ENCODE measurements at regions not wholly inside any gene's neighbourhood (a gene's known extent, or its start where the extent isn't known, plus 50 kb on each side); places are given as distances from the start of the nearest gene placed in this dataset.

GRCh38 chr10:60663850-60664249, 114.4 kb upstream of the CDK1 start:
- DNase-seq, result no peak

DNA sequence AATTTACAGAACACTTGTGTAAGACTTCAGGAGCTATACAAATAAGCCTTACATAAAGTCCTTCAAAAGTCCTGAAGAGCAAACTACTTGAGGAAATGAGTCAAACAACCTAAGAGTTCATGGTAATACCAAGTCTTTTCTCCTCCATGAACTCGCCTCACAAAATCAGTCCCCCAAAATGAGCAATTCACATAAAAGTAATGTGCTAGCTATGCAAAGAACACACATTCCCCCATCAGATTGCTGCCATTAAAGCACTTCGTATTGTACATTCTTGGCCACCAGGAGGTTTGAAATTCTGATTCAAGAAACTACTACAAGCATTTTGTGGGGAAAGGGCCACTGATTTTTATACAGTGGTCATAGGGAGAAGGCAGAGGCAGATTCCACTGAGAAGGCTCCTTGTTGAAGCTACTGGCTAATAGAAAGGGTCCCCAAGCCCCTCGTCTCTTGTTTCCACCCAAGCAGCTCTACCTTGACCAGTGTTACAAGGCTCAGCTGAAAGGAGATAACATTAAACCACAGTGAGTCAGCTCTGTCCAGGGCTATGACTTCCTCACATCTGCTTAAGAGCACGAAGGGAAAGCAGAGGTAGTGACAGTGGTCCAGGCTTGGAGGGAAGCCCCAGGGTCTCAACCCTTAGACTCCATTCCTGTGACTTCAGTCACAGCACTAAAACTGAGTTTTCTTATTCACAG, 115.2 kb upstream of the CDK1 start:
- no peak for DNase-seq

GRCh38 chr10:60661637-60662036, 116.6 kb upstream of the CDK1 start:
- DNase-seq, result no peak

- DNase-seq, result no peak
Observed at GRCh38 chr10:60660625-60661024, 117.7 kb upstream of the CDK1 start.

DNA sequence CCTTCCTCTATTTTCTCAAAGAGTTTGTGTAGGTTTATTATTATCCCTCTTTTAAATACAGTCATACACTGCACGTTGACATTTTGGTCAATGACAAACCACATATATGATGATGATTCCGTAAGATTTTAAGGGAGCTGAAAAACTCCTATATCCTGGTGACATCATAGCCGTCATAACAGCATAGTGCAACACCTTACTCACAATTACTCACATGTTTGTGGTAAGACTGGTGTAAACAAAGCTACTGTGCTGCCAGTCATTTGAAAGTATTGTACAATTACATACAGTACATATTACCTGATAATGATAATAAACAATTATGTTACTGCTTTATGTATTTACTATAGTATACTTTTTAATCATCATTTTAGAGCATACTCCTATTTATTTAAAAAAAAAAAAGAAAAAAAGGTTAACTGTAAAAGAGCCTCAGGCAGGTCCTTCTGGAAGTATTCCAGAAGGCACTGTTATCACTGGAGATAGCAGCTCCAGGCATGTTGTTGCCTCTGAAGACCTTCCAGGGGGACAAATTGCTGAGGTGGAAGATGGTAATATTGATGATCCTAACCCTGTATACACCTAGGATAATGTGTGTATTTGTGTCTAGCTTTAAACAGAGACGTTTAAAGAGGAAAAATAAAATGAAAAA, 123.3 kb upstream of the CDK1 start:
- no peak for DNase-seq

DNA sequence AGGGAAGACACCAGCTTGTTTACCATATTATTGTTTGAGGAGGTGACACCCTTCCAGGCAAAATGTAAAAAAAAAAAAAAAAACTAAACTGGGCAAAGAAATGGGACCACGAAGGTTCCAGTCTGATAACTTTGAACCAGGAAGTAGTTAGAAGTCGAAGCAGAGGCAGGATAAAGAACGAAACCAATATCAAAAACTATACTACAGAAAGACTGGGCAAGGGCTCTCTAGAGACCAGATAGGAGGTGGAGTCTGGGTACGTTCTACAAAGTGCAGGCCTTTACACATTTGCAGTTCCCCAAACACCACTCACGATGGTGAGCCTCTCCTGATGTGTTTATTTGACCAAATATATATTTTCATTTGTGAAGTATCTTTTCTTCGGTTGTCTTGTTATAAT, 125.7 kb upstream of the CDK1 start:
- DNase-seq, result no peak

GRCh38 chr10:60650378-60650800, 127.9 kb upstream of the CDK1 start:
- DNase-seq, result no peak

DNA sequence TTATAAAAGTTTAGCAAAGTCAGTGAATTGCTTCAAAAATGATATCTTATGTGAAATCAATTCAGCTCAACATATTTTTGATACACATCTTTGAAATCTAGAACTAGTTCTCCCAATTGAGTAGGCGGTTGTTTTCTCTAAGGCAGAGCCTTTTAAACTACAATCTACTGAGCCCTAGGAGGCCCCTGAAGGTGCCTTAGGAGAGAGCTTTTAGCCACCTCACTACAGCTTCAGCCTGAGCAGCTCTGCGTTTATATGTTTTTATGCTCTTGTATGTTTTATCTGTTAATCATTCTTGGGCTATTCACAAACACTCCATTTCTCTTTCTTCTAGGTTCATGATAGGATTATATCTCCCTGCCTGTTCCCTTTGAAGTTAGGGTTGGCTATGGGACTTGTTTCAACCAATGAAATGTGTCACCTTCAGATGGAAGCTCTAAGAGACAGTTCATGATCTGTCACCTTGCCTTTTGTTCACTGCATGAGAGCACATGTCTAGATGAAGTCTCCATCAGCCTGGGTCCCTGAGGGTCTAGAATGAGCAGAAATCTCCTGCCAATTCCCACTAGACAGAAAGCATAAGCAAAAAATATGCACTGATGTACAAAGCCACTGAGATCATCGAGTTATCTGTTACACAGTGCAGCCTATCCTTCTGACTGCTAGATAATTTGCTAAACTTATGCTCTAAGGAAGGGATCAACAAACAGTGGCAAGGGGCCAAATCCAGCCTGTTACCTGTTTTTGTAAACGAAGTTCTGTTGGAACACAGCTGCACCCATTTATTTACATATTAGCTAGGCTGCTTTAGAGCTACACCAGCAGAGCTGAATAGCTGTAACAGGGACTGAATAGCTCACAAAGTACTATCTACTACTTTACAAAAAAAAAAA, 128.5 kb upstream of the CDK1 start:
- no peak for DNase-seq

DNA sequence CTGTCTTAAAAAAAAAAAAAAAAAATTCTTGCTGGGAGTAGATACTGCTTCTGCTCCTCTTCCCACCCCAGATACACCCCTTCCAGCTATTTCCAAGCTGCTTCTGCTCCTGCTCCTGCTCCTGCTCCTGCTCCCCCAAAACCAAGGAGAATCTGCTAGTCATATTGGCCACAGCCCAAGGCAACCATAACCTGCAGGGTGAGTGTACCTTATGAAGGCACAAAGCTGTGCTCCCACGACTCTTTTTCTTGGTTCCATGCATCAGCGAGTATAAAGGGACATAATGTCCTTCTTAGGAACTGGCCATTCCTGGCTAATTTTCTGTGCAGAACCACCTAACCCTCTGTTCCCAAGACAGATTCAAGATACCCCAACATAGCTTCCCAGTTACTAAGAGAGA, 129.5 kb upstream of the CDK1 start:
- DNase-seq, result no peak

DNA sequence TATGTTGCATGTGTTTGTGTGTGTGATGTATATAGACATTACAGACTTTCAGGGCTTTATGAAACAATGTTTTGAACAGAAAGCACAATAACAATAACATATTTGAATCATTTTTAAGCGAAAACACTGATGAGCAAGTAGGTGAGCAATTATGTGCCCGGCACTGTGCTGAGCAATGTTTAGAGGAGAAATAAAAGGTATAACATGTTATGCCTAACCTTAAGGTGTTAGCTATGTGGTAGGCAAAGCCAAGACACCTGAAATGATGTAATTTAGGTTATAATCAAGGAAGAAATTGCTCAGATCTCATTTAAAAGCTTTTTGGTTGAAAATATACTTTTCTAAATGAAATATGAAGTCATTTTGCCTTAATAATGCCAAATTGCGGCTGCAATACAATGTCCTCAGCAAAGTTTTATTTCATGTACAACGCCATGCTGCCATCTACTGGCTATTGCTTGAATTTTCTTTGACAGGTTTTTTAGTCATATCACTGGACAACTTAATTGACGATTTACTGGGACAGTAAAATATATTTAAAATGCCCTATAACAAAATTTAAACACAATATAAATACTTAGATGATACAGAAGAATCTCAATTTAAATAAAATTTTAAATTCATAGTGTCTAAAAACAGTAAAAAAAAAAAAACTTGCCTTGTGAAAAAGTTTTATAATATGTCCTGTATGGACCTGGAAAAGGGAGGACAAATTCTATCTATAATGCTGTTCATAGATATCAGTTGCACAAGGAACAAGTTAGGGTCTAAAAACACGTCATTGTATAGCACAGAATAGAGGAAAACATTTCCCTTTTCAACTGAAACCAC, 131.1 kb upstream of the CDK1 start:
- DNase-seq, result no peak

- DNase-seq, result no peak
Observed at GRCh38 chr10:60645980-60646379, 132.3 kb upstream of the CDK1 start.

DNA sequence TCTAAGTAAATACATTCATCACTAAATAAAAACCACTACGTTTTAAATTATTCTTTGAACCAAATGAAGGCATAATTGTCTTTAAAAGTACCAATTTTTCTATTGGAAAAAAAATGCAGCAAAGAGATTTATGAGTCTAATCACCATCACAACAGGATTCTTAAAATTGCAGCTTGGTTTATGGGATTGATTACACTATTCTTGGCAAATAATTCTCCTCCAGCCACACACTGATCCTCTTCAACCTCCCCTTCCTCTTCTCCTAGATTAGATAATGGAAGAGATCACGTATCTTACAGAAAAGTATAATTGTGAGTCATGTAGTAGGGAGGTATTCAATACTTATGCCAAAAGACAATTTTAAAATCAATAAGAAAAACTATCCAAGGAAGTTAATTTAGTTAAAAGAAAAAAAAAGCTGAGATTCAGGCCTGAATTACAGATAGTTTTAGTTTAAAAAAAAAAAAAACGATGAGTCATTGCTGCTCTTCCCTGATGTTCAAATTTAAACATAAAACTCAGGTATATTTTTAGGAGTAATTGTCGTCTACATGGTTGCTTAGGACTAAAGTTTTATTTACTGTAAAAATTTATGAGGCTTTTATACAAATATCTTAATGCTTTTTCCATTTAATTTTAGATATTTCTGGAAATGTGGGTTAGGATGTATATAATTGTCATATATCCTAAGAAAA, 133.7 kb upstream of the CDK1 start:
- no peak for DNase-seq

GRCh38 chr10:60643874-60644273, 134.4 kb upstream of the CDK1 start:
- no peak for DNase-seq

GRCh38 chr10:60629332-60629731, 148.9 kb upstream of the CDK1 start:
- DNase-seq, result no peak

DNA sequence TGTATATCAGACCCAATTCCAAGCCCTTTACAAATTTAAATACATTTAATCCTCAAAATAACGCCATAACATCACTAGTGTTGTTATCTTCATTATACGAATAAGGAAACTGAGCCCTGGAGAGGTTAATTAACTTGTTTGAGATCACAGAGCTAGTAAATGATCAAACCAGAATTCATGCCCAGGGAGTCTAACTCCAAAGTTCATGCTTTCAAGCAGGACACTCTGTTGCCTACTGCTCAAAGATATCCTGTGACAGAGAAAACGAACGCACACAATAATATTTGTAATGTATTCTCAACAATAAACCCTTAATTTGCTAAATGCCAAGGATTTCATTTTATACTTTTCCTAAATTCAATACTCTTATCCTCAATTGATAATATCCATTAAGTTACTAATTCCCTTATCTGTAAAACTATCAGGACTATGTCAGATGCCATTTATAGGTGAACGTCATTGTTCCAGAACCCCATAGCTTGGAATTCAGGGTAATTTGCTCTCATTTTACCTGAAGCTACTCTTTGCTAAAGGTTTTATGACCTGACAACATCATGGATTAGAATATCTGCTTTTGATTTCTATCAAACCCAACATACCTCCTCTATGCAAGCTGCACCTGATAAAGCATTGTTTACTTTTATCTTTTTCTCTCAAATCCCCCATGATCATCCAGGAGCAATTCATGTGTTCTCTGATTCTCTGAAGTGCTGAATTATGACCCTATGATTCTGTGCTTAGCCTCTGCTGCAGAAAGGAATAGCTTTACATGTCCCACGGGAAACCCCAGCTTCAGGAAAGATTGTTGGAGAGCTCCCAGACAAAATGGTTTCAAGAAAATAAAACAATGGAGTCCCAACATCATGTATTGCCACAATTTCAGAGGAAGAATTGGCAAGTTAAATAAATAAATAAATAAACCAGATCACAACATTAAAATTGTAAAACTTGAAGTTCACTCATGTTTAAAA, 150.2 kb upstream of the CDK1 start:
- DNase-seq, result no peak

DNA sequence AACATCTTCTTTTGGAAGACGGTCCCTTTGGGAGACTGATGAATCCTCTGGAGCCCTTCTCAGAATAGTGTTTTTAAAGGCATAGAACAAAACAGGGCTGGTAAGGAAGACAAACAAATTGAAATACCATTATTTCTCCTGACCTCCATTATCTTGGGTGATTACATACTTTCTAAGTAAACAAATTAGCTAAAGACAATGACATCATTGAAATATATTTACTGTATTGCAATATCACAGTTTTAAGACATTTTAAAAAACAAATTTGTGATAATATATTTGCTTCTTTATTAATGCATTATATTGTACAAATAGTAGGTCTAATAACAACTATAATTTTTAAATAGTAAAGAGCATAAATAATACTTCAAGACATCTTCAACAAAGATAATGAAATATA, 152.2 kb upstream of the CDK1 start:
- DNase-seq, result no peak

GRCh38 chr10:60623627-60624026, 154.7 kb upstream of the CDK1 start:
- no peak for DNase-seq

DNA sequence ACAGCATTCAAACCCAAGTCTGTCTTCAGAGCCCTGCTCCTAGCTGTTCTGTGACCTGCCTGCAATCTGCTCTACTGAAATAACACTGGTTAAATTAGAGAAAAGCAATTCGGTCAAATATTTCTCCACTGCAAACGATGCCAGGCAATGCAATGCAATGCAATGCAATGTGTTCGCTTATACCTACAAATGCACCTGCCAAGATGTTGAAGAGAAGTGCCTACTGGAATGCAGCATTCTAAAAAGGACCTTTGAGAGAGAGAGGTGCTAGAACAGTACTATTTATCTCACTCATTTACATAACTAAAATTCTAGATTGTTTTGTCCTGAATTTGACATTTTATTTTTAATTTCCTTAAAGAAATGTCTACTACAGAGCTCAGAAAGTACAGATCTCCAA, 157.3 kb upstream of the CDK1 start:
- DNase-seq, result no peak

DNA sequence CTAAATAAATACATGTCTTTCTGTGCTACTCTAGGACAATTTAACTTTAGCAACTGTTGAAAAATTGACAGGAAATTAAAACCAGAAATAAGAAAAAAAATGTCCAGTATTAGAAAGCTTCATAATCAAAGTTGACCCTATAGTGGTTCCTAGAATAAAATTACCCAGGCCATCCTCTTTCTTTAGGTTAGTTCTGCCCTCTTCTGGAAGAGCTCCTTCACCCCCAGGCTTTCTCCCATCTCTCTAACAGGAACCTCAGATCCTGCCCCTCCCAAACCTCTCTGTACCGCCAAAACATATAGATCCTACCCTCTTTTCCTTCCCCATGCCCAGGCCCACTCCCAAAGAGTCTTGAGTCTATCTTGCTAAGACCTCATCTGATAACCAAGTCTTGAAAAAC, 159.4 kb upstream of the CDK1 start:
- DNase-seq, result no peak

DNA sequence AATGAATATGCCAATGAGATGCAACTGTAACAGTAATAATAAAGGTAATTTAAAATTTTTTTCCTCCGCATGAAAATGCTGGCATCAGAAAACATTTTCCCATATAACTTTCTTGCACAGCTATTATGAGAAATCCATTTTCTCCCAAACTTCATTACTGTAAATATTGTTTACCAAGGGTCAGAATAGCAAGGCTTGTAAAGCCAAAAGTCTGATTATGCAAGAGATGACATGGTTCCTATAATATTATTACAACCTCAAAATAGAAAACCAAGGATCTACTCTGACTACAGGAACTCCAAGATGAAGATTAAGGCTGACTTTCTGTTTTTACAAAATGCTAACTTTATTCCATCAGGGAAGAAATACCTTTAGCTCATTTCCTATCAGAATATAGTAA, 162.7 kb upstream of the CDK1 start:
- no peak for DNase-seq

- no peak for DNase-seq
Observed at GRCh38 chr10:60614363-60614762, 163.9 kb upstream of the CDK1 start.
